Caco-2 (cell line): ENCODE measurements at regions not wholly inside any gene's neighbourhood (a gene's known extent, or its start where the extent isn't known, plus 50 kb on each side); places are given as distances from the start of the nearest gene placed in this dataset.

Experiments
- BruUV-seq: library from RNA; stranded (reverse); fragments of 400-500 nt; replicated peaks from 2 replicates; lab custom pipeline; 2021; lab: Mats Ljungman, UMichigan
- CTCF ChIA-PET: fragments of 300-600 bp; sonication (Branson Sonifier 250); formaldehyde crosslinking; loops from one replicate; lab custom pipeline; 2022; ENCODE audit warnings: antibody characterized with exemption; lab: Charles Lee
- POLR2A ChIA-PET: fragments of 300-600 bp; sonication (Branson Sonifier 250); formaldehyde crosslinking; loops from one replicate; lab custom pipeline; 2022; ENCODE audit warnings: antibody characterized with exemption; lab: Charles Lee
- DNase-seq, 2 experiments: peaks; one replicate each; pipeline versions ENCODE4 v3.0.0 to v3.0.0-alpha.2; 2020 to 2022
- H3K27me3 ChIP-seq: replicated peaks from 2 replicates; pipeline ENCODE4 v1.6.0; 2011; ENCODE audit warnings: low read length; ENCODE audit not compliant: control insufficient read depth, insufficient read depth
- H3K36me3 ChIP-seq: 2 replicates; pipeline ENCODE4 v1.5.1; 2011; ENCODE audit warnings: low read length; ENCODE audit not compliant: control insufficient read depth, insufficient read depth
- H3K4me1 ChIP-seq: fragments of 250-450 bp; sonication (Bioruptor Pico); 2 replicates; pipeline ENCODE4 v1.5.1; 2020; ENCODE audit warnings: mild to moderate bottlenecking
- H3K4me3 ChIP-seq: 2 replicates; pipeline ENCODE4 v1.5.1; 2011; ENCODE audit warnings: low read depth, mild to moderate bottlenecking, control low read depth, low read length
- H3K9me3 ChIP-seq: fragments of 250-450 bp; sonication (Bioruptor Pico); 2 replicates; pipeline ENCODE4 v1.5.1; 2020; ENCODE audit warnings: mild to moderate bottlenecking, moderate library complexity
- H3K27ac Mint-ChIP-seq: one replicate; pipeline ENCODE4 v1.8.0; 2022; ENCODE audit warnings: mixed read lengths; ENCODE audit not compliant: unreplicated experiment
- H3K27me3 Mint-ChIP-seq: one replicate; pipeline ENCODE4 v1.8.0; 2022; ENCODE audit warnings: mixed read lengths; ENCODE audit not compliant: insufficient read depth, unreplicated experiment
- H3K36me3 Mint-ChIP-seq: one replicate; pipeline ENCODE4 v1.8.0; 2022; ENCODE audit warnings: mild to moderate bottlenecking, mixed read lengths; ENCODE audit not compliant: insufficient read depth, unreplicated experiment
- H3K4me1 Mint-ChIP-seq: one replicate; pipeline ENCODE4 v1.8.0; 2022; ENCODE audit warnings: low read depth, mixed read lengths; ENCODE audit not compliant: unreplicated experiment
- H3K4me3 Mint-ChIP-seq: one replicate; pipeline ENCODE4 v1.8.0; 2022; ENCODE audit warnings: mild to moderate bottlenecking, moderate library complexity, mixed read lengths; ENCODE audit not compliant: unreplicated experiment
- H3K9me3 Mint-ChIP-seq: one replicate; pipeline ENCODE4 v1.8.0; 2022; ENCODE audit warnings: mixed read lengths; ENCODE audit not compliant: unreplicated experiment
- intact Hi-C: fragments of 100-400 bp; cut with micrococcal nuclease; formaldehyde crosslinking; loops from one replicate; pipeline ENCODE4 v1.10.0; 2022; ENCODE audit not compliant: unreplicated experiment
- TF ChIP-seq, protein P1 (sequence below), 2 experiments: fragments of 200-600 bp in 1 of 2; IDR thresholded peaks; 1 replicate in 1 of 2; 2 replicates in 1 of 2; pipeline versions ENCODE4 v1.5.1 to v1.8.0; 2011 to 2022; ENCODE audit warnings: antibody characterized with exemption in 1 of 2, control low read depth in 1 of 2, inconsistent platforms in 1 of 2, low read depth in 1 of 2, low read length in 1 of 2, mild to moderate bottlenecking in 1 of 2, moderate library complexity in 1 of 2; ENCODE audit not compliant: insufficient read depth in 1 of 2, severe bottlenecking in 1 of 2, unreplicated experiment in 1 of 2

DNA sequence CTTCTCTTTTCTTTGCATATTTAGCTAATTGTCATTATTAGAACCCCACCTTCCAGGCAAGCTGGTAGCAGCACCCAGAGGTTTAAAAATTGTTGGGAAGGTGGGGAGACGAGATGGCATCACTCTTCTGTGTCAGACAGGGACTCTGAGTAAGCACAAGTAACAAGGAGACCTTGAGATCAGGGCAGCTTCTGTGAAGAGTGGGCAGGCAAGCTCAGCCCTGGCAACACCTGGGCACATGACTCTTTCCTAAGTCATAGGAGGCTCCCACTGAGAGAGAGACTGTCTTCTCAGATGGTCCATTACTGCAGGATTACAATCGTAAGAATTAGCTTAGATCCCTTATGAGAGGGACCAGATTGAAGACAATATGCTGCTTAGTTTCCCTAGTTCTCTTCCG is 183.5 kb downstream of the BRINP2 start:
- intact Hi-C loops = no loop called here
- Histone ChIP-seq H3K9me3 (no peaks in the 10 kb centered on the region), H3K4me3 (no peak overlapping the region), H3K27me3 (no peaks in the 10 kb centered on the region), H3K36me3 (no peaks in the 10 kb centered on the region), H3K4me1 (no peaks in the 10 kb centered on the region)
- Mint-ChIP-seq H3K27ac (no peak overlapping the region), H3K4me1 (no peaks in the 10 kb centered on the region), H3K9me3 (no peaks in the 10 kb centered on the region), H3K4me3 (no peak overlapping the region), H3K27me3 (peaks cover 7% of the 10 kb centered on the region), H3K36me3 (no peaks in the 10 kb centered on the region)
- CTCF ChIA-PET = no interaction called here
- POLR2A ChIA-PET = no interaction called here
- no TSS peak for BruUV-seq
- TF ChIP-seq, protein P1, sequence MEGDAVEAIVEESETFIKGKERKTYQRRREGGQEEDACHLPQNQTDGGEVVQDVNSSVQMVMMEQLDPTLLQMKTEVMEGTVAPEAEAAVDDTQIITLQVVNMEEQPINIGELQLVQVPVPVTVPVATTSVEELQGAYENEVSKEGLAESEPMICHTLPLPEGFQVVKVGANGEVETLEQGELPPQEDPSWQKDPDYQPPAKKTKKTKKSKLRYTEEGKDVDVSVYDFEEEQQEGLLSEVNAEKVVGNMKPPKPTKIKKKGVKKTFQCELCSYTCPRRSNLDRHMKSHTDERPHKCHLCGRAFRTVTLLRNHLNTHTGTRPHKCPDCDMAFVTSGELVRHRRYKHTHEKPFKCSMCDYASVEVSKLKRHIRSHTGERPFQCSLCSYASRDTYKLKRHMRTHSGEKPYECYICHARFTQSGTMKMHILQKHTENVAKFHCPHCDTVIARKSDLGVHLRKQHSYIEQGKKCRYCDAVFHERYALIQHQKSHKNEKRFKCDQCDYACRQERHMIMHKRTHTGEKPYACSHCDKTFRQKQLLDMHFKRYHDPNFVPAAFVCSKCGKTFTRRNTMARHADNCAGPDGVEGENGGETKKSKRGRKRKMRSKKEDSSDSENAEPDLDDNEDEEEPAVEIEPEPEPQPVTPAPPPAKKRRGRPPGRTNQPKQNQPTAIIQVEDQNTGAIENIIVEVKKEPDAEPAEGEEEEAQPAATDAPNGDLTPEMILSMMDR (IDR thresholded peaks at IDR 0.05; ENCODE audit: insufficient read depth in 1 of 2, low read depth in 1 of 2, low read length in 1 of 2, severe bottlenecking in 1 of 2, unreplicated experiment in 1 of 2) = no peak
- DNase-seq = no peak

DNA sequence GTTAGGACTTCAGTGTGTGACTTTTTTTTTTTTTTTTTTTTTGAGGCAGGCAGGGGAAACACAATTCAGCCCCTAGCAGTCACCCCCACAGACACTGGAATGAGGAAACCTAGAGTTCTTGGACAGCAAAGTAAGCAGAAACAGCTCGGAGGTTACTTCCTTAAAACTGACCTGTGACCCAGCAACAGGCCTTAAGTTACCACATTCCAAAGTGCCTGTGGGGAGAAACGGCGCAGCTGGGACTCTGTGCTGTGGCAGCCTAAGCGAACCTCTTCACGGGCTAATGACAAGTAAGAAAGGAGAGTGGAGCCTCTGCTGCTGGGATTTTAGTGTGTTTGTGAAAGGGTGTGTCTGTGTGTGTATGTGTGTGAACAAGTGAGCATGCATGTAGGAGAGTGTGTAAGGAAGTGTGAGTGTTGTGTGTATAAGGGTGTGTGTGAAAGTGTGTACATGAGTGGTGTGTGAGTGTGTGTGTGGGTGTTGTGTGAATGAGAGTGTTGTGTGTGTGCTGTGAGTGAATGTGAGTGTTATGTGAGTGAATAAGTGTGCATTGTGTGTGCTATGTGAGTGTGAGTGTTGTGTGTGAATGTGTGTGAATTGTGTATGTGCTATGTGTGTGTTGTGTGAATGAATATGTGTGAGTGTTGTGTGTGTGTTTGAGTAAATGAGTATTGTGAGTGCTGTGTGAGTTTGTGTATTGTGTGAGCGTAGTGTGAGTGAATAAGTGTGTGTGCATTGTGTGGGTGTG is 180.8 kb downstream of the BRINP2 start:
- no peak for DNase-seq
- POLR2A ChIA-PET = no interaction called here
- TF ChIP-seq, protein P1 (IDR thresholded peaks at IDR 0.05; ENCODE audit: insufficient read depth in 1 of 2, low read depth in 1 of 2, low read length in 1 of 2, severe bottlenecking in 1 of 2, unreplicated experiment in 1 of 2) = no peak
- Histone ChIP-seq H3K27me3 (no peaks in the 10 kb centered on the region), H3K9me3 (no peaks in the 10 kb centered on the region), H3K36me3 (no peaks in the 10 kb centered on the region), H3K4me3 (no peak overlapping the region), H3K4me1 (0 out of 2 replicates have a peak, but pooled peaks cover 6% of the 10 kb centered on the region)
- Mint-ChIP-seq H3K4me1 (no peaks in the 10 kb centered on the region), H3K27ac (no peak overlapping the region), H3K36me3 (no peaks in the 10 kb centered on the region), H3K27me3 (no peaks in the 10 kb centered on the region), H3K9me3 (no peaks in the 10 kb centered on the region), H3K4me3 (no peak overlapping the region)
- CTCF ChIA-PET = no interaction called here
- intact Hi-C loops = no loop called here
- BruUV-seq = no TSS peak

DNA sequence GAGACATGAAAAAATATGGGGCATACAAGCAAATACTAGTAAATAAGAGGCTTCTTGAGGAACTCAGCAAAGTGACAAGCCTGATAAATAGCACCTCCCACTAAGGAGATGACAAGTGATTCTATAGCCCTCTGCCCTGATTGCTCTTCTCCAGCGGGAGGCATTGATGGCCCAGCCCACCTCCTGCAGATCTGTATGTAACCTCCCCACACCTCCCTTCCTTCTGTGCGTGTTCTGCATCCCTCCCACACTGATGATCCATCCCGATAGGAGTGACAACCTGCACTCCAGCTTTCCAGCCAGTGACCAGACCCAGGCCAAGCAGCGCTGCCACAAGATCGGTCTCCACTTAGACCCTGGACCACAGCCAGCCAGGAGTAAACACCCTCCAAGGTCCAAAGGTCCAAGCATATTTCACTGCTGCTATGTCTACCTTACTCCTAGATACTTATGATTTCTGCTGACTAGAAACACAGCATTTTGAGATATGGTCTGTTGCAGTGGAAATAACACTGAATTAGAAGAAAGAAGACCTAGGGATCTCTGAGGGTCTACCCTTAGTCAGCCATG is 176.1 kb downstream of the BRINP2 start:
- H3K36me3 Mint-ChIP-seq = no peaks in the 10 kb centered on the region
- peaks cover 8% of the 10 kb centered on the region for H3K27me3 Mint-ChIP-seq
- DNase-seq = no peak
- no peak overlapping the region for H3K4me3 ChIP-seq
- intact Hi-C loops = no loop called here
- H3K9me3 Mint-ChIP-seq = no peaks in the 10 kb centered on the region
- no peaks in the 10 kb centered on the region for H3K9me3 ChIP-seq
- H3K4me1 ChIP-seq = 0 out of 2 replicates have a peak, but pooled peaks cover 6% of the 10 kb centered on the region
- TF ChIP-seq, protein P1 (IDR thresholded peaks at IDR 0.05; ENCODE audit: insufficient read depth in 1 of 2, low read depth in 1 of 2, low read length in 1 of 2, severe bottlenecking in 1 of 2, unreplicated experiment in 1 of 2) = no peak
- H3K27me3 ChIP-seq = no peaks in the 10 kb centered on the region
- no peaks in the 10 kb centered on the region for H3K4me1 Mint-ChIP-seq
- H3K27ac Mint-ChIP-seq = no peak overlapping the region
- no peaks in the 10 kb centered on the region for H3K36me3 ChIP-seq
- no peak overlapping the region for H3K4me3 Mint-ChIP-seq
- POLR2A ChIA-PET = no interaction called here
- no TSS peak for BruUV-seq
- CTCF ChIA-PET = no interaction called here
